HG02763 (cell line): ENCODE measurements at regions not wholly inside any gene's neighbourhood (a gene's known extent, or its start where the extent isn't known, plus 50 kb on each side); places are given as distances from the start of the nearest gene placed in this dataset.
"Not testable (repeated sequence)": the region's sequence is repeated elsewhere in the genome, so short reads cannot be mapped to it uniquely, and the experiment has no call there.

ENCODE experiments used
- ATAC-seq: cut with Tn5 transposase; IDR thresholded peaks from one replicate; pipeline ENCODE4 v1.9.1; 2021; ENCODE audit warnings: mild to moderate bottlenecking, moderate library complexity; ENCODE audit not compliant: unreplicated experiment

DNA sequence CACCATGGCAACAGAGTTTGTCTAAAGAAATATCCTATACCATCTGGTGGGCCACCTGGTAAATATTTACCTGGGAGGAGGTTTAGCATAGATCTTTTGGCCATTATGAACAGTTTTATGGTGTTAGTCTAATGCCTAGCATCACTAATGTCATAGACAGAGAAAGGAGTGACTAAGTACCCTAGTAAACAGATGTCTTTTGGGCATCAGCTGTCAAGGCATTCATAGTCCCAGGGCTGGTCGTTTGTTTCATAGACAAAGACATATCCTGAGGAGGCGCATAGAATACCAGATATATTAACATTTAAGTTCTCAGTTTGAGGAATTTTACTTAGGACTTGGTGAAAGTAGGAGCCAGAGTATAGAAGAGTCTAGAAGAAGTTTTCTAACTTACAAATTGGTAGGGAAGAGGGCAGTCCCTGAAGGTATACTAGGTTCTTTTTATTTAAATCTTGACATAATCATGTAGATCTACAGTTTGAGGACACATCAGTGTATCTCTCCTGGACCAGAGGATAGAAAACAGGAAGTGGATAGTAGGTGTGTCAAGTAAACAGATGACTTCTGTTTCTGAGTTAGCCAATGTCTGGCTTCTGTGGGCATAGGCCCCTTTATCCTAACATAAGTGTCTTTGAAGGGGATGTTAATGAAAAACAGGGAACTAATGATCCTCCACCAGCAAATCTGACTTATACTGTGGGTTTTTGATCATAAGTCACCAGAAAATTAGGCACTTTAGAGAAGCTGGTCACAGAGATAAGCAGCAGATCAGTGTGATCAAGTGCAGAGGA, 105.0 kb upstream of the PRSS3 start:
- ATAC-seq, result no peak

DNA sequence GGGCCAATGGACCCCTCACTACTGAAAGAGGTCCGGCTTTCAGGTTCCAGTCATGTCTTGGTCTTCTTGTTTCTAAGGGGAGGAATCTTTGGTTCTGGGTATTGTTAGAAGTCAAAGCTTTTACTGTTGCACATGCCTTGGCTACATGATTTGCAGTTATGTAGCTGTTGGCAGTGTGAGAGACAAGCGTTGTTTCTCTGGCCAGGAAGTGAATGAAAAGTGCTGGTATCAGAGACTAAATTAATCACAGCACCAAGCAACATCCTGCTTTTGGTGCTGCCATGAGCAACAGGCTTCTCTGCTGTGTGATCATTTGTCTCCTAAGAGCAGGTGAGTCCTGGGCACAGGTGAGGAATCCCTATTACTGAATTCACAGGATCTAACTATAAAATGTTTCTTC, 100.1 kb upstream of the PRSS3 start:
- no peak for ATAC-seq

DNA sequence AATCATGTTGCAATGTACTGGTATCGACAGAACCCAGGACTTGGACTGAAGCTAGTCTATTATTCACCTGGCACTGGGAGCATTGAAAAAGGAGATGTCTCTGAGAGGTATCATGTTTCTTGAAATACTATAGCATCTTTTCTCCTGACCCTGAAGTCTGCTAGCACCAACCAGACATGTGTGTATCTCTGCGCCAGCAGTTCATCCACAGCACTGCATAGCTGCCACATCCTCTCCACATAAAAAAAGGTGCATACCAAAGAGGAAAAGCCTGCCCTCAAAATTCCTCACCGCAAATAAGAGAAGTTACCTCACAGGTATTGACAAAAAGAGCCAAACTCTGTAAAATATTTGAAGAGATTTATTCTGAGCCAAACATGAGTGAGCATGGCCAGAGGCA, 99.5 kb upstream of the PRSS3 start:
- ATAC-seq, result no peak

DNA sequence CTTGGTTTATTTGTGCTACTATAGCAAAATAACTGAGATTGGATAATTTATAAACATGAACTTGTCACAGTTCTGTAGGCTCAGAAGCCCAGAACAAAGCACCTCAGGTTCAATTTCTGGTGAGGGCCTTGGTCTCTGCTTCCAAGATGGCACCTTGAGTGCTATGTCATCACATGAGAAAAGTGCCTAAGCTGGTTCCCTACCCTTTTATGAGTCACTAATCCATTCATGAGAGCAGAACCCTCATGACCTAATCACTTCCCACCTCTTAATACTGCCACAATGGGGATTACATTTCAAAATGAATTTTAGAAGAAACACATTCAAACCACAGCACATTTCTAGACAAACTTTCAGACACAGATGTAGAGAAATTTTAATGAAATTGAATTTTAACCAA, 98.2 kb upstream of the PRSS3 start:
- no peak for ATAC-seq

GRCh38 chr9:33698267-33698666, 97.1 kb upstream of the PRSS3 start:
- no peak for ATAC-seq

- not testable (repeated sequence) for ATAC-seq
Observed at GRCh38 chr9:33700940-33701339, 94.4 kb upstream of the PRSS3 start.

DNA sequence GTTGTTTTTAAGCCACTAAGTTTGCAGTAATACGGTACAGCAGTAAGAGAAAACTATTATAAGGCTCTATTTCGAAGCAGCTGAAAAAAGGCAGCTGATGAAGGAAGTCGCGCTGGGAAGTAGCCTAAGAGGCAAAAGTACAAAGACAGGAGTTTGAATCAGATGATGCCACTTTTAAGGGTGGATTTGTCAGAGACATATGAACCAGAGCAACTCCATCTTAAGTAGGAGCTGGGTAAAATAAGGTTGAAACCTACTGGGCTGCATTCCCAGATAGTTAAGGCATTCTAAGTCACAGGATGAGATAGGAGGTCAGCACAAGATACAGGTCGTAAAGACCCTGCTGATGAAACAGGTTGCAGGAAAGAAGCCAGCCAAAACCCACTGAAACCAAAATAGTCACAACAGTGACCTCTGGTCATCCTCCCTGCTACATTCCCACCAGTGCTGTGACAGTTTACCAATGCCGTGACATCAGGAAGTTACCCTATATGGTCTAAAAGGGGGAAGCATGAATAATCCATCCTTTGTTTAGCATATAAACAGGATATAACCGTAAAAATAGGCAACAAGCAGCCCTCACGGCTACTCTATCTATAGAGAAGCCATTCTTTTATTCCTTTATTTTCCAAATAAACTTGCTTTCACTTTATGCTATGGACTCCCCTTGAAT, 91.8 kb upstream of the PRSS3 start:
- ATAC-seq, result no peak

- not testable (repeated sequence) for ATAC-seq
Observed at GRCh38 chr9:33705440-33705839, 89.9 kb upstream of the PRSS3 start.

DNA sequence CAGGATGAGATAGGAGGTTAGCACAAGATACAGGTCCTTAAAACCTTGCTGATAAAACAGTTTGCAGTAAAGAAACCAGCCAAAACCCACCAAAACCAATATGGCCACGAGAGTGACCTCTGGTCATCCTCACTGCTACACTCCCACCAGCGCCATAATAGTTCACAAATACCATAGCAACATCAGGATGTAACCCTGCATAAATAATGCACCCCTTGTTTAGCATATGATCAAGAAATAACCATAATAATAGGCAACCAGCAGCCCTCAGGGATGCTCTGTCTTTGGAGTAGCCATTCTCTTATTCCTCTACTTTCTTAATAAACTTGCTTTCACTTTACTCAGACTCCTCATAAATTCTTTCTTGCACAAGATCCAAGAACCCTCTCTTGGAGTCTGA, 86.9 kb upstream of the PRSS3 start:
- no peak for ATAC-seq

- ATAC-seq, result no peak
Observed at GRCh38 chr9:33709269-33709668, 86.1 kb upstream of the PRSS3 start.

GRCh38 chr9:33711418-33711817, 83.9 kb upstream of the PRSS3 start:
- not testable (repeated sequence) for ATAC-seq

DNA sequence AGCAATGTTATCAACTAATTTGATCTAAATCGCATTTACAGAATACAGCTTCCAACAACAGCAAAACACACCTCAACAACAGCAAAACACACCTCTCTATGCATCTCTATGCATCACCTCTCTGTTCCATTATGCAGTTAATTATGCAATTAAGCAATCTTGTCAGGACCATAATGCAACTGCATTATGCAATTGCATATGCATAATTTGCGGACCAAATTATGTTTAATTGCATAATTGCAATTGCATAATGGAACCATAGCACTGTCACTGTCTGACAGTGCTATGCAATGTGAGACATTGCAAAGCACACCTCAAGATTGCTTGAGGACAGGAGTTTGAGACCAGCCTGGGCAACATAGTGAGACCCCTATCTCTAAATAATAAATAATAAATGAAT, 80.4 kb upstream of the PRSS3 start:
- no peak for ATAC-seq

GRCh38 chr9:33718987-33719386, 76.4 kb upstream of the PRSS3 start:
- no peak for ATAC-seq

- no peak for ATAC-seq
Observed at GRCh38 chr9:33719581-33720374, 75.6 kb upstream of the PRSS3 start.

DNA sequence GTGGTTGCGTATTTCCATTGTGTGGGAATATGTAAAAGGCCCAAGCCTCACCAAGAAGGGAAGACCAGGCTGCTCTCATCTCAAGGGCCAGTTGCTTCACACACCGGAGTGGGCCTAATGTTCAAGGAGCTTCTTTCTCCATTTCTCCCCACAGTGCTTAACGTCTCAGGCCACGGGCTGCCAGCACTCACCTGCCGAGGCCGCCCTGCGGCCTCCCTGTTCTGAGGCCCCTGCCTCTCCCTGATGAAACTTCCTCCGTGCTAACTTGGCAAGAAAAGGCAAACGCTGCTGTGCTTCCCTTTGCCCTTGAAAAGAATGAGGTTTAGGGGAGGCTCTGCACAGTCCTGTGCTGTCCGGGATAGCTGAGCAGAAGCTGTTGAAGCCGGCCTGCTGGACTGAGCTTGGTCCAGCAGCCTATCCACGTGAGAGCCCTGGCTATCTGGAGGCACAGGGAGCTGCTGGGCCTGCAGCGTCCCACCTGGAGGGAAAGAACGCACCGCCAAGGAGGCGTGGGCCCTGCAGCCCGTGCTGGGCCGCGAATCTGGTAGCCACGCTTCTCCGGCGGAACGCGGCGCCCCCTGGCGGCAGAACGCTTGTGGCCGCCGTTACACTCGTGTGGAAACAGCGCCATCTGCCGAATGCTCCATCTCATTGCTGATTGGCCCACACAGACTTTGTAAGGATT, 73.5 kb upstream of the PRSS3 start:
- no peak for ATAC-seq

DNA sequence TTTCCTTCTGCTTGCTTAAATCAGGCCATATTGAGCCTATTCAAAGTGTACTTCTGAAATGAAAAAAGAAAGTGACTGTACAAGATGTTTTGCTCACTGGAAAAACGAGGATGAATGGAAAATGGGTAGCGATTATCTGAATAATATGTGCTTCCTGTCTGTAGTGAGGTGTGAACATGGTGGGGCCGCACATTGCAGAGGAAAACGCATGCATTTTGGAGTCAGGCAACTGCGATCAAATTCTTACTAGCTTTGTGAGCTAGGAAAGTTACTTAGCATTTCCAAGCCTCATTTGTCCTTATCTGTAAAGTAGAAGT, 73.0 kb upstream of the PRSS3 start:
- no peak for ATAC-seq

DNA sequence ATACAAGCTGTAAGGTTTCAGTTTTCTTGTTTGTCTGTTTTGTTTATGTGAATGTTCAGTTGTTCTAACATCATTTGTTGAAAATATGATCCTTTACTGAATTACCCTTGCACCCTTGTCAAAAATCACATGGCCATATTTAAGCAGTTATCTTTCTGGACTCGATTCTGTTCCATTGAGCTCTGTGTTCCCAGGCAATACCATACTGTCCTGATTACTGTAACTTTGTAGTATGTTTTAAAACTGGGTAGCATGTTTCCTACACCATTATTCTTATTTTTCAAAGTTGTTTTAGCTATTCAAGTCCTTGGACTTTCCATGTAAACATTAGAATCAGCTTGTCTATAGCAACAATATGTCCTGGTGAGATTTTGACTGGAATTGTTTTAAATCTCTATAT, 66.7 kb upstream of the PRSS3 start:
- ATAC-seq, result no peak

DNA sequence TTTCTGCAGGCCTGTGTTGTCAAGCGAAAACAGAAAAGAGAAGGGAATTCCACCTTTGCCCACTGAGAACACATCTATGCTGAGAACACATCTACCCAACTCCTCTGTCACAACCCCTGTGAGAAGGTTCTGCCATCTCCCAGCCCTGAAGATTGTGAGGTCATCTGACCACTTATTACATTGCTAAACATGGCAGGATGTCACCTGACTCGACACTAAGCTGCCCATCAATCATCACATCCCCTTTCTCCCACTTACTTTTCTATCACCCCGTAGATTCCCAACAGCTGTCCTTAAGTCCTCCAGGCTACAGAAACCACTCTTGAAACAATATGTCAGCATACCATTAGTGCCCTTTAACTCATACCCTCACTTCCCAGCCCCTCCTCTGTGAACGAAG, 64.2 kb upstream of the PRSS3 start:
- no peak for ATAC-seq

DNA sequence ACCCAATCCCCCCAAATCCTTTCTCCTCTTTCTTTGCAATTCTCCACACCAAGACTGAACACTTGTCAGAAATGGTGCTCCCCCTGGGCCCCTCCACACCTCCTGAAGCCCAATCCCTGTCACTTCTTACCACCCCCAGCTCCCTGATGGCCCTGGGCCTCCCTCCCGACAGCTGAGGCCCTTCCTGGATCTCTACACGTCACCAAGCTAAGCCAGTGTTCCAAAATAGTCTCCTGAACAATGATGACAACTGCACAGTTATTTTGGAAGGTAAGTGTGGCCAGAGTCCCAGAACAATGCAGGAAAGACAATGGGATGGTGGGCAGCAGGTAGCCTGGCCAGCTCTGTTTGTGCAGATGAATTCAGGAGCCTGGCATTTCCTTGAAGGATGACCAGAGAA, 63.7 kb upstream of the PRSS3 start:
- ATAC-seq, result no peak

DNA sequence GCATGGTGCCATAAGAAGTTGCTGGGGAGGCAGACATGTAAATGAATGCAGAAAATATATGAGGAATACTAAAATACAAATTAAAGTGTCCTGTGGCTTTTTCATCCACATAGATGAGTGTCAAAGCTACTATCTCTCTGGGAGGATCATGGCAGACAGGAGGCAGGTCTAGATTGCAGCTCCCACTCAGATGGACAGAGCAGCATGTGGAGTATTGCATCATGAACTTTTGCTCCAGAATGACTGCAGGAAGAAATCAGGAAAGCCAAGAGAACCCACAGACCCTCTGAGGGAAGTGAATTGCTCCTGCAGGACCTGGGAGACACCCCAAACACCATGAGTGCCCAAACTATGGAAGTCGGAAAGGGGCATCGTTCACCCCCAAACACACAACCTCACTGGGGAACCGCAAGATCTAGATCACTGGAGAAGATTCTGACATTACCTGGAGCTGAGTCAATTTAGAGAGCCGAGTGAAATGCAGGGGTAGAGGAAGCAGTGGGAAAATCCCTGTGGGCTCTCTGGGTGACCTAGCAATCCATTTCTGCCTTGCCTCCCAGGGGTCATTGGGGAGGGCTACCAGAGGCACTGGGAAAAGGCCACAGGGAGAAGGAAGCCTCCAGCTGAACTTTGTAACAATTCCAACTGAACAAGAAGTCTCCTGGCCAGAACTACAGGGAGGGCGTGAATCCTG, 61.0 kb upstream of the PRSS3 start:
- ATAC-seq, result not testable (repeated sequence)
